Medulla oblongata (tissue), 1 donor: ENCODE measurements at regions not wholly inside any gene's neighbourhood (a gene's known extent, or its start where the extent isn't known, plus 50 kb on each side); places are given as distances from the start of the nearest gene placed in this dataset.
"Not testable (repeated sequence)": the region's sequence is repeated elsewhere in the genome, so short reads cannot be mapped to it uniquely, and the experiment has no call there.

Experiments
- DNase-seq: peaks from one replicate; pipeline ENCODE4 v3.0.0-alpha.2; 2015; ENCODE audit errors: extremely low spot score

GRCh38 chr4:186814535-186815070, 90.9 kb upstream of the FAT1 start:
- DNase-seq = no peak

DNA sequence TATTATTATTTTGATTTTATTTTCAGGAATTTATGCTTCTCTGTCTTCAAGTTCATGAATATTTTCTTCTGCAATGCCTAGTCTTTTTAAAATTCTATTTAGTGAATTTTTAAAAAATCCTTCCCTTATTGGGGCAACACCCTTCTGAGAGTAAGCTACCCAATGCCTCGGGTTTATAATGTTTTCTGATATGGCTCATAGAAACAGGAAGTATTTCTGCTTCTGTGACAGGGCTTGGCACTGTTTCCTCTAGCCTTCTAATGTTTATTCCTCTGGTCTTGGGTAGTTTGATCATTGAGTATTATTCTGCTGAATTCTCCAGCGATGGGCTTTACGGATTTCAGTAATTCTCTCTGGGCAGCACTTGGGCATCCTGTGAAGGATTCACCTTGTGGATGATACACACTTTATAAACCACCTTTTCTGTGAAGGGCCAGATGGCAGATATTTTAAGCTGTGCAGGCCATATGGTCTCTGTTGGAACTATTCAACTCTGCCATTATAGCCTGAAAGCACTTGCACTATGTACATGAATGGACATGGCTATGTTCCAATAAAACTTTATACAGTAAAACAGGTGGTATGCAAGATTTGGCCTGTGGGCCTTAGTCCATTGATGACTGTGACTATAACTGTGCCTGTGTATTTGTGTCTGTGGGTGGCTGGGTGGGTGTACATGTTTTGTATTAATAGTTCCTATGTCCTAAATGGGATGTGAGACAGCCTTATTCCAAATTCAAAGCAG, 95.9 kb upstream of the FAT1 start:
- DNase-seq = no peak

DNA sequence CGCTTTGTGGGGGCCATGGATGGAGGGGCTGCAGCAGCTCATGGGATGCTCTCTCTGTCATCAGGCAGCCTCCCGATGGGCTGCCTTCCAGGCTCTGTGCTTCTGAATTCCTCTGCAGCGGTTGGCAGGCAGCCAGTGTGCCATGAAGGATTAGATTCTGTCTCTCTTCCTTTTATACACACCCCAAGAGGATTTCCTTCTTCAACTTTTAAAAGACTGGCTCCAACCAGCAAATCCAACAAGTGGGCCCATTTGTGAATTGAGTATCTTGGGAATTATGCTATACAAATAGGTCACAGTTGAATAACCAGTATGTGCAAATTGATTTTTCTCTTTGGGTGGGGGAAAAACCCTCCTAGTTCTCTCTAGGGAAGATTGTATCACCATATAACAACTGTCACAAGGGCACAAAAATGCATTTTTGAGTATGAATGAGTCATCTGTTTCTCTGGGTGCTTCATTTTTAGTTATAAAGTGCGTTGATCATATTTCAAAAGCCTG, 96.8 kb upstream of the FAT1 start:
- DNase-seq = peak; percentile 11

GRCh38 chr4:186823989-186824388, 100.3 kb upstream of the FAT1 start:
- DNase-seq = peak; percentile 9

DNA sequence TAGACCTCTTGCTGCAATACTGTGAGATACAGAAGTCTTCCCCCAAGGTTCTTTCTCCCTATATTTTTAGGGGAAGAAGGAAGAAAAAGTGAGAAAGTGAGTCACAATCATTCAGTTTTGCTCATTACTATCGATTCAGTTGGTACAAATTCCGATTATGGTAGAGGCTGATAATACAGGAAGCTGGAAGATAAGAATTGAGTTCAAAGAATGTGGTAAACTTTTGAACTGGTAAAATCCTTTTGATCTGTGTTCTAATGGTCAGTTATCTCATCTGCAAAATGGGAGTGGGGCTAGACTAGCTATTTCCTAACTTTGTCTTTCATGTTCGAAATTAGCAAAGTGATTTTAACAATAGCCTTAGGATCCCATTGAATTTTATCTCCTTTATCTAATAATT, 101.4 kb upstream of the FAT1 start:
- DNase-seq = no peak

- DNase-seq = no peak
Measured at GRCh38 chr4:186826006-186826405, 102.3 kb upstream of the FAT1 start.

- DNase-seq = no peak
Measured at GRCh38 chr4:186826846-186827533, 103.3 kb upstream of the FAT1 start.

GRCh38 chr4:186827534-186827897, 103.9 kb upstream of the FAT1 start:
- DNase-seq = no peak

- DNase-seq = no peak
Measured at GRCh38 chr4:186829097-186829496, 105.4 kb upstream of the FAT1 start.

GRCh38 chr4:186829740-186830449, 106.2 kb upstream of the FAT1 start:
- no peak for DNase-seq

- DNase-seq = no peak
Measured at GRCh38 chr4:186831574-186831973, 107.9 kb upstream of the FAT1 start.

- no peak for DNase-seq
Measured at GRCh38 chr4:186832906-186833305, 109.2 kb upstream of the FAT1 start.

- DNase-seq = not testable (repeated sequence)
Measured at GRCh38 chr4:186837463-186837862, 113.8 kb upstream of the FAT1 start.

GRCh38 chr4:186838295-186838694, 114.6 kb upstream of the FAT1 start:
- DNase-seq = no peak

- no peak for DNase-seq
Measured at GRCh38 chr4:186839122-186840037, 115.7 kb upstream of the FAT1 start.

GRCh38 chr4:186840222-186840701, 116.6 kb upstream of the FAT1 start:
- DNase-seq = no peak

DNA sequence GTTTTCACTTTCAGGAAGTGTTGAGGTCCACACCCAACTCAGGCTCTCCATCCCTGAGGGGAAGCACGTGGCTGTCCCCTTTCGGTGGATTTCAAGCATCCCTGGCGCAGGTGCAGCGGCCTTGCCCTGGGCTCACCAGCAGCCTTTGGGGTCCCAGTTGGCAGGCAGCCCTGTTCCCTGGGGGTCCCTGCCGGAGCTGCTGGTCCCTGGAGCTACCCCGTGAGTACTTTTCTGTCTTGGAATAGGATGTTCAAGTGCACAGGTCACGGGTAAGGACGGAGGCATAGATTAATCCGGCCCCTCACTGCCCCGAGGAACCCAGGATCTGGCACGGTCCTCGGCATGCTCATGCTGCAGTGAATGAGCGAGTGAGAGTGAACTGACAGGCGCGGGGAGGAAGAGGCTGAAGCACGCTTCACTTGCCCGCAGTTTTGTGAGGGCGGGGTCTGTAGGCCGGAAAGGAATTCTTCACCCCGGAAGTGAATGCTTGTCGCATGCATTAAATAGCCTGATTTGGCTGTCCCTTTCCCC, 117.2 kb upstream of the FAT1 start:
- no peak for DNase-seq

GRCh38 chr4:186844059-186844681, 120.5 kb upstream of the FAT1 start:
- DNase-seq = peak; percentile 21

- DNase-seq = peak; percentile 2
Measured at GRCh38 chr4:186845137-186845842, 121.6 kb upstream of the FAT1 start.

DNA sequence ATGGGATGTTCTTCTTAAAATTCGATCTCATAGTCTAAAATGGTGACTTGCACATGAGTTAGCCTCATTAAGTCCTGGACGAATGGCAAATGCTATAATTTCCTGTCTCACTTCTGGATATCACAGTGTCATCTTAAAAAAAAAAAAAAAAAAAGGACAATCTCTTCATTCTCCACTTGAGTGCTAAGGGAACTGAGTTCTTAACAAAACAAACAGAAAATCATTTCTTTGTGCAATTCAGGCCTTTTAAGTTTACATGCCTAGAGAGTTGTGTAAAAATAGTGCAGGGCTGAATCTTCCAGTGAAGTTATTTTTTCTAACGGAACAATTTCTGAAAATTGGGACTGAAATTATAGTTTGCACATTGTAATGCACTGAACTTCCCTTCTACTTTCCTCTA, 122.8 kb upstream of the FAT1 start:
- DNase-seq = no peak
